BLaER1 (cell line): ENCODE measurements at regions not wholly inside any gene's neighbourhood (a gene's known extent, or its start where the extent isn't known, plus 50 kb on each side); places are given as distances from the start of the nearest gene placed in this dataset.
"Not testable (repeated sequence)": the region's sequence is repeated elsewhere in the genome, so short reads cannot be mapped to it uniquely, and the experiment has no call there.

Source experiments
- H3K27ac ChIP-seq: shearing (Covaris generic); formaldehyde crosslinking; 2 replicates; pipeline ENCODE4 v1.8.1; 2022
- H3K27me3 ChIP-seq: shearing (Covaris generic); formaldehyde crosslinking; 2 replicates; pipeline ENCODE4 v1.8.1; 2022
- H3K36me3 ChIP-seq: shearing (Covaris generic); formaldehyde crosslinking; 2 replicates; pipeline ENCODE4 v1.8.1; 2022
- H3K4me1 ChIP-seq: shearing (Covaris generic); formaldehyde crosslinking; 2 replicates; pipeline ENCODE4 v1.8.1; 2022
- H3K4me2 ChIP-seq: shearing (Covaris generic); formaldehyde crosslinking; 2 replicates; pipeline ENCODE4 v1.8.1; 2022
- H3K4me3 ChIP-seq: shearing (Covaris generic); formaldehyde crosslinking; 2 replicates; pipeline ENCODE4 v1.8.1; 2022
- H3K9ac ChIP-seq: shearing (Covaris generic); formaldehyde crosslinking; 2 replicates; pipeline ENCODE4 v1.8.1; 2022
- H3K9me3 ChIP-seq: shearing (Covaris generic); formaldehyde crosslinking; 2 replicates; pipeline ENCODE4 v1.8.1; 2022
- H4K20me1 ChIP-seq: shearing (Covaris generic); formaldehyde crosslinking; 2 replicates; pipeline ENCODE4 v1.8.1; 2022
- Cebpa-rat ChIP-seq: shearing (Covaris generic); IDR thresholded peaks from 2 replicates; pipeline ENCODE4 v1.8.1; 2022

GRCh38 chr15:21271566-21271965 is 168.7 kb downstream of the POTEB3 start:
- Histone ChIP-seq H3K27ac (peak overlapping the region; percentile 19; the same call in 1 of the 2 replicates), H4K20me1 (no peaks in the 10 kb centered on the region), H3K4me2 (peak overlapping the region; percentile 66), H3K9me3 (no peaks in the 10 kb centered on the region), H3K27me3 (no peaks in the 10 kb centered on the region), H3K9ac (0 out of 2 replicates have a peak overlapping the region, but pooled peaks have one; percentile 8), H3K4me1 (peaks cover 27% of the 10 kb centered on the region), H3K4me3 (no peak overlapping the region), H3K36me3 (no peaks in the 10 kb centered on the region)
- no peak for TF ChIP-seq Cebpa-rat

GRCh38 chr15:21270474-21270873 is 169.8 kb downstream of the POTEB3 start:
- peak overlapping the region; percentile 45 for H3K4me2 ChIP-seq
- no peaks in the 10 kb centered on the region for H3K27me3 ChIP-seq
- no peaks in the 10 kb centered on the region for H3K9me3 ChIP-seq
- no peaks in the 10 kb centered on the region for H3K36me3 ChIP-seq
- no peak overlapping the region for H3K4me3 ChIP-seq
- H3K4me1 ChIP-seq, result peaks cover 27% of the 10 kb centered on the region
- no peak for TF ChIP-seq Cebpa-rat
- H3K9ac ChIP-seq, result no peak overlapping the region
- no peaks in the 10 kb centered on the region for H4K20me1 ChIP-seq
- H3K27ac ChIP-seq, result 0 out of 2 replicates have a peak overlapping the region, but pooled peaks have one; percentile 1

GRCh38 chr15:21269673-21270072 is 170.6 kb downstream of the POTEB3 start:
- H3K9me3 ChIP-seq, H4K20me1 ChIP-seq, H3K27ac ChIP-seq, H3K27me3 ChIP-seq, H3K36me3 ChIP-seq, H3K4me2 ChIP-seq, H3K9ac ChIP-seq, H3K4me3 ChIP-seq: not testable (repeated sequence)
- peaks cover 27% of the 10 kb centered on the region for H3K4me1 ChIP-seq

- Histone ChIP-seq H3K9me3 (no peaks in the 10 kb centered on the region), H3K4me1 (peaks cover 27% of the 10 kb centered on the region), H3K4me2 (no peak overlapping the region), H3K27me3 (no peaks in the 10 kb centered on the region), H3K36me3 (no peaks in the 10 kb centered on the region), H3K4me3 (no peak overlapping the region), H3K27ac (no peak overlapping the region), H3K9ac (no peak overlapping the region), H4K20me1 (no peaks in the 10 kb centered on the region)
- TF ChIP-seq Cebpa-rat, result no peak
Observed at GRCh38 chr15:21269121-21269520, 171.2 kb downstream of the POTEB3 start.

GRCh38 chr15:21268436-21268940 is 171.8 kb downstream of the POTEB3 start:
- Histone ChIP-seq H3K9me3 (no peaks in the 10 kb centered on the region), H3K36me3 (no peaks in the 10 kb centered on the region), H4K20me1 (no peaks in the 10 kb centered on the region), H3K27me3 (no peaks in the 10 kb centered on the region), H3K9ac (no peak overlapping the region), H3K27ac (no peak overlapping the region), H3K4me2 (no peak overlapping the region), H3K4me1 (peaks cover 27% of the 10 kb centered on the region), H3K4me3 (no peak overlapping the region)
- no peak for TF ChIP-seq Cebpa-rat

- no peak overlapping the region for H3K4me3 ChIP-seq
- H4K20me1 ChIP-seq, result no peaks in the 10 kb centered on the region
- no peak for TF ChIP-seq Cebpa-rat
- H3K9ac ChIP-seq, result no peak overlapping the region
- H3K4me2 ChIP-seq, result no peak overlapping the region
- H3K9me3 ChIP-seq, result peaks cover 3% of the 10 kb centered on the region
- H3K36me3 ChIP-seq, result no peaks in the 10 kb centered on the region
- H3K27me3 ChIP-seq, result no peaks in the 10 kb centered on the region
- H3K4me1 ChIP-seq, result peaks cover 27% of the 10 kb centered on the region
- no peak overlapping the region for H3K27ac ChIP-seq
Observed at GRCh38 chr15:21267671-21268395, 172.5 kb downstream of the POTEB3 start.

GRCh38 chr15:21267226-21267625 is 173.1 kb downstream of the POTEB3 start:
- no peaks in the 10 kb centered on the region for H3K27me3 ChIP-seq
- peaks cover 21% of the 10 kb centered on the region for H3K4me1 ChIP-seq
- no peak overlapping the region for H3K9ac ChIP-seq
- H3K36me3 ChIP-seq, result no peaks in the 10 kb centered on the region
- no peak overlapping the region for H3K4me2 ChIP-seq
- no peak overlapping the region for H3K4me3 ChIP-seq
- no peak overlapping the region for H3K27ac ChIP-seq
- no peak for TF ChIP-seq Cebpa-rat
- H3K9me3 ChIP-seq, result peaks cover 9% of the 10 kb centered on the region
- H4K20me1 ChIP-seq, result no peaks in the 10 kb centered on the region

- not testable (repeated sequence) for H3K4me2 ChIP-seq, H3K27me3 ChIP-seq, H3K9ac ChIP-seq, H4K20me1 ChIP-seq, H3K4me3 ChIP-seq, H3K36me3 ChIP-seq, H3K4me1 ChIP-seq, H3K27ac ChIP-seq
- peaks cover 25% of the 10 kb centered on the region for H3K9me3 ChIP-seq
Observed at GRCh38 chr15:21265628-21266027, 174.7 kb downstream of the POTEB3 start.

GRCh38 chr15:21262851-21263425 is 177.4 kb downstream of the POTEB3 start:
- peaks cover 26% of the 10 kb centered on the region for H3K9me3 ChIP-seq
- H4K20me1 ChIP-seq, result no peaks in the 10 kb centered on the region
- no peak overlapping the region for H3K4me2 ChIP-seq
- no peaks in the 10 kb centered on the region for H3K36me3 ChIP-seq
- no peak overlapping the region for H3K9ac ChIP-seq
- H3K27ac ChIP-seq, result no peak overlapping the region
- no peaks in the 10 kb centered on the region for H3K27me3 ChIP-seq
- H3K4me3 ChIP-seq, result no peak overlapping the region
- TF ChIP-seq Cebpa-rat, result no peak
- no peaks in the 10 kb centered on the region for H3K4me1 ChIP-seq

GRCh38 chr15:21261965-21262850 is 178.1 kb downstream of the POTEB3 start:
- Histone ChIP-seq H3K27ac (no peak overlapping the region), H3K27me3 (no peaks in the 10 kb centered on the region), H3K36me3 (no peaks in the 10 kb centered on the region), H4K20me1 (no peaks in the 10 kb centered on the region), H3K9ac (no peak overlapping the region), H3K9me3 (peaks cover 26% of the 10 kb centered on the region), H3K4me3 (no peak overlapping the region), H3K4me1 (no peaks in the 10 kb centered on the region), H3K4me2 (no peak overlapping the region)
- TF ChIP-seq Cebpa-rat, result no peak
